Kidney glomerular epithelial cell (primary cell): ENCODE measurements at regions not wholly inside any gene's neighbourhood (a gene's known extent, or its start where the extent isn't known, plus 50 kb on each side); places are given as distances from the start of the nearest gene placed in this dataset.
A peak's percentile ranks its signal among the peaks of the same experiment; 100 is the strongest.
"Not testable (repeated sequence)": the region's sequence is repeated elsewhere in the genome, so short reads cannot be mapped to it uniquely, and the experiment has no call there.

Source experiments
- DNase-seq: peaks from one replicate; lab custom pipeline; 2025; lab: John Stamatoyannopoulos, UW

DNA sequence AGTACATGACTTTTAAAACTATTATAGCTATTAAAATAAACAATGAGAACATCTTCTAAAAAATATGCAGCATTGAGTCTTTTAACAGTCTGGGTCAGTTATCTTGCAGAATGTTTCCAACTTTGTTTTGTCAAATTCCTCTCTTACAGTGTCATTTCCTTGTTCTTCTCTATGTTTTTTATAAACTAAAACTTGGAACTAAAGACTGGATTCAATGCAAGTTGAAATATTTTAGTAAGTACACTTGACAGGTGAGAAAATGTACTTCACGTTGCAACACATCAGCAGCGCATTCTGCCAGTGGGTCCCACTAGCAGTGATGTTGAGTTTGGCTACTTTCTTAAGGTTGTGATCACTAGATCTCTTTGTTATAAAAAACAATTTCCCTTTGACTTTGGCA is 1407.6 kb upstream of the RAG2 start:
- peak; percentile 8 for DNase-seq

DNA sequence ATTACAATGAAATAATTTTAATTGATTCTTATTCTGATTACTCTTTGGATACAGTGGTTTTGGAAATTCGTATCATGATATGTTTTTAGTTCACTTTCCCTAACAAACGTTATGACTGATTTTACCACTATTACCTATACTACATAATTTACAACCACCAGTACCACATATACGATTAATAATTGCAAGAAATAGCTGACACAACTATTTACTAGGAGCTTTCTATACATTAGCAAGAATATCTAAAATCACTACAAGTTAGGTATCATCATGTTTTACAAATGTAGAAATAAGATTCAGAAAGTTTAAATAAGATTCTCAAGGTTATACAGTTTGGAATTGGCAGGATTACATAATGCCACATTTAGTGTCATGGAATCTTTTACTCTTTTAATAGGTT is 1401.1 kb upstream of the RAG2 start:
- no peak for DNase-seq

DNA sequence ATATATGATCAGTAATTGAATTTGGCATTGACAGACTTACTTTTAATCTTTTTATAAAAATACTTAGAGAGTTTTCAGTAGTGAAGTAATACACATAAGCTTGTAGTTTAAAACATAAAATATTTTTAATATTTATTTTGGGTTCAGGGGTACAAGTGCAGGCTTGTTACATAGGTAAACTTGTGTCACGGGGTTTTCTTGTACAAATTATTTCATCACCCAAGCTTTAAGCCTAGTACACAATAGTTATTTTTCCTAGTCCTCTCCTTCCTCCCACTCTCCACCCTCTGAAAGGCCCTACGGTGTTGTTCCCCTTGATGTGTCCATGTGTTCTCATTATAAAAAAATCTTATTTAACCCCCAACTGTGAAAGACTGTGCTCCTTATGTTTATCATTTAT is 1397.8 kb upstream of the RAG2 start:
- DNase-seq, result no peak

DNA sequence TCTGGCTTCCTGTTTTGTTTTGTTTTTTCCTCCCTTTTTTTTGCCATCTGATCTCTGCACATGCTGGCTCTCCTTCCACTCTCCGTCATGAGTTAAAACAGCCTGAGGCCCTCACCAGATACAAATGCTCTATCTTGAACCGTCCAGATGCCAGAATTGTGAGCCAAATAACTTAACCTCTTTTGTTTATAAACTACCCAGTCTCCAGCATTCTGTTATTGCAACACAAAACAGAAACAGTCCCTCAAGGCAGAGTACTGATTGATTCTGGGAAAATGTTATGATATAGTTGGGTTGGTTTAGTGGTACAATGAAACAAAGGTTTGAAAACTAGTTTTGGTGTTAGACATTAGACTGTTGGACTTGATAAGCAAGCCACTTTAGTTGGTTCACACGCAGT is 1390.0 kb upstream of the RAG2 start:
- no peak for DNase-seq

DNA sequence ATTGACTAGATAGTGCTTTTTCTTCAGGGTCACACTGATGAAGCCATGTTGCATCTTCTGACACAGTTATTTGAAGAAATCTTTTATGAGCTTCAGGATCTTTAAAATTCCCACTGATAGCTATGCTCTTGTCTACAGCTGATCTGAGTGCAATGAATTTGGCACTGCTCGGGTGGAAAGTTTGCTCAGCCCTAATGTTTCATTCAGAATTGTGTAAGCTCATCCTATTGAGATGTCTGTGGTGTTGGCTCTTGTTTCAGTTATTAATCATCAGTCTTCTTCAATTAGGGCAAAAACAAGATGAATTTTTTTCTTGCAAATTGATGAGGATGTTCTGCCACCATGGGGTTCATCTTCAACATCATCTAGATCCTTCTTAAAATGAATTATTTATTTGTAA is 1387.0 kb upstream of the RAG2 start:
- no peak for DNase-seq

DNA sequence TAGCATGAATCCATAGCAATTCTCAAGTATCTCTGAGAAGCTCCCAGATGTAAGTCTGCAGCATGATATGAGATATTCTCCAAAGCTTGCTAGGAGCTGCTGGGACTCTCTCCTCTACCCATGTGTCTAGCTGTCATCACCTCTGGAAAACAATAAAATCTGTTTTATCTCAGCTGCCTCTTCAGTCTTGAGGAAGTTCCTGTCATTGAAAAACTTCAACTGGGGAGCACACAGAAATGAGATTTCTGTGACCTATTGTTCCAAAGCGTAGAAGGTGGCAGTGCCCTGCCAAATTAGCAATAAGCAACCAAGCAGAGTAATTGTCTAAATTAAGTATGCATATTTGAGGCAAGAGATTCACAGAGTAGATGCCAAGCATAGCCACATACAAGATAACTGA is 1380.6 kb upstream of the RAG2 start:
- no peak for DNase-seq

DNA sequence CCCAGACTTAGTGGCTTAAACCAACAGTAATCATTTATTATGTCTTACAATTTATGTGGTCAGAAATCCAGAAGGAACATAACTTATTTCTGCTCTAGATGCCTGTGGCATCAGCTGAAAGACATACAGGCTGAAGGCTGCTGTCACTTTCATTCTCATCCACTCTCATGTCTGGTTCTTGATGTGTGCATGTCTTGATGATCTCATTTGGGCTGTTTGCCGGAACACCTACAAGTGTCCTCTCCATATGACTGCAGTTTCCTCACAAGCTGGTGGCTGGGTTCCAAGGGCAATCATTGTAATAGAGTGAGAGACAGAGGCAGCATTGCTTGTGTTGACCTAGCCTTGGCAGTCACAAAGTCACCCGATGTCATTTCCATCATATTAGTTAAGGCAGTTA is 1375.9 kb upstream of the RAG2 start:
- DNase-seq, result peak; percentile 37

DNA sequence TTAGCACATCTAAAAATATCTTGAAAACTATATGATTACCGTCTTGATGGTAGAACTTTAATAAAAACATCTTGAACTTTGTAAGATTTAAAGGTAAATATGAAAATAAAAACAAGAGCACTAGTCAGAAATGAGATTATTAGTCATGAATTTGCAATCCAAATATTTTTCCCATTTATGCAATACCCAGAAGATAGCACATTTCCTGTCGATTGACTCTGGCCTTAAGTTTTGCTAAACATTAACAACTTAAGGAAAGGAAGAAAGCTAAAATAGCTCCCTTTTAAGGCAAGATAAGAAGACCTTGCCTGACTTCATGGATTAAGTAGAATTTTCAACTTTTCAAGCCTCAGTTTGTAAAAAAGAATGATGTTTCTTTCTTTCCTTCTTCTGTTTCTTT is 1374.7 kb upstream of the RAG2 start:
- DNase-seq, result peak; percentile 53

DNA sequence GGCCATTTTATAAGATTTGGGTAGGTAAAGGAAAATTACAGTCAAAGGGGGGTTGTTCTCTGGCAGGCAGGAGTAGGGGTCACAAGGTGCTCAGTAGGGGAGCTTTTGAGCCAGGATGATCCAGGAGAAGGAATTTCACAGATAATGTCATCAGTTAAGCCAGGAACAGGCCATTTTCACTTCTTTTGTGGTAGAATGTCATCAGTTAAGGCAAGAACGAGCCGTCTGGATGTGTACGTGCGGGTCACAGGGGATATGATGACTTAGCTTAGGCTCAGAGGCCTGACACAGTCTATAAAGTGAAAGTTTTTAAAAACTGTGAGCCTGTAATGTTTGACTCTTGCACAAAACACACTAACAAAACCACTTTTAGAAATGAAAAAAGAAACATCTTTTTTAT is 1371.3 kb upstream of the RAG2 start:
- not testable (repeated sequence) for DNase-seq

DNA sequence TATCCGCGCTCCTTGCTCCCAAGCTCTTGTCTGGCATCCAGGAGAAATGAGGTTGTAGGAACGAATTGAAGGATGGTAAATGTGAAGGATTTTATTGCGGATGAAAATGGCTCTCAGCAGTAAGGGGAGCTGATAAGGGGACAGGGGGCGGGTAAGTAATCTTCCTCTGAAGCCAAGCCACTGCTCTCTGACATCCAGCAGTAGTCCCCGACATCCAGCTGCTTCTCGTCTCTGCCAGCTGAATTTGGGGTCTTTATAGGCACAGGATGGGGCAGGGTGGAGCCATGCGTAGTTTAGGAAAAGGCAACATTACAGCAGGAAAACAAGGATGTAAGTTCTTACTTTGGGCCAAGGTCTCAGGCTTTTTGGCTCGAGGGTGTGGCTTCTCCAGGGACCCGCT is 1370.1 kb upstream of the RAG2 start:
- DNase-seq, result no peak

DNA sequence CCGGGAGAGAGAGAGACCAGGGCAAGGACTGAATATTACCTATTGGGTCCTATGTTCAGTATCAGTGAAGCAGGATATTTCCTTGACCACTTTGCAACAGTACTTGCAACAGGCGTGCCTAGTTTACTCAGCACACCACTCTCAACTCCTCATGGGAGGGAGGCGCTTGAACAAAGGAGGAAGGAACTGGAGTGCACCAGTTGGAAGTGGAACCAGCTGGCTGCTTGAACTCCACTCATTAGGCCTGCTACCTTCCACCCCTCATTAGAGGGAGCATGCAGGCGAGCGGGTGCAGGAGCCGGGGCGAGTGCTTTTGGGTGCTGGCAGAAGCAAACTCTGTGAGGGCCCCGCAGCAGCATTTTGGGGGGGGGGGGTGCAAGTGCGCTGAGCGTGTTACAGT is 1369.6 kb upstream of the RAG2 start:
- DNase-seq, result no peak

DNA sequence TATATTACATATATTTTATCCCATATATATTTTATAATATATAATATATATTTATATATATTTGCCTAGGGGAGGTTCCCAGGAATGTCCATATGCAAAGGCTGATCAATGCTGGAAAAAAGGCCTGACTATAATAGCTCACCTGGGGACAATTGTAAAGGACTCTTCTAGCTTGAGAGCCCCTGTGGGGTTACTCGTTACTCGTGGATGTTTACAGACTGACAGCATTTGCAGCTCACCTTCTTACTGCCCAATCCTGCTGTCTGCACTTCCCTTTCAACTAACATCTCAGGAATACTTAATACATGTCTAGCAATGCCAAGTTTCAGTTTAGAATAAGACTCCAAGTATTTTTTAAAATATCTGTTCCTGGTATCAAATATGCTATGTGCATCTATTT is 1365.4 kb upstream of the RAG2 start:
- DNase-seq, result no peak

DNA sequence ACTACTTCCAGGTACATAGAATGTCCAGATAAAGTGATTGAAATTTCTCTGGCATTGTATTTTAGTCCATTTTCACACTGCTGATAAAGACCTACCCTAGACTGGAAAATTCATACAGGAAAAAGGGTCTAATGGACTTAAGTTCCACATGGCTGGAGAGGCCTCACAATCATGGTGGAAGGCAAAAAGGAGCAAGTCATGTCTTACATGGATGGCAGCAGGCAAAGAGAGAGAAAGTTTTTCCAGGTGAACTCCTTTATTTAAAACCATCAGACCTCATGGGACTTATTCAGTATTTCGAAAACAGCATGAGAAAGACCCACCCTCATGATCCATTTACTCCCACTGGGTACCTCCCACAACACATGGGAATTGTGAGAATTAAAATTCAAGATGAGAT is 1359.7 kb upstream of the RAG2 start:
- DNase-seq, result no peak

DNA sequence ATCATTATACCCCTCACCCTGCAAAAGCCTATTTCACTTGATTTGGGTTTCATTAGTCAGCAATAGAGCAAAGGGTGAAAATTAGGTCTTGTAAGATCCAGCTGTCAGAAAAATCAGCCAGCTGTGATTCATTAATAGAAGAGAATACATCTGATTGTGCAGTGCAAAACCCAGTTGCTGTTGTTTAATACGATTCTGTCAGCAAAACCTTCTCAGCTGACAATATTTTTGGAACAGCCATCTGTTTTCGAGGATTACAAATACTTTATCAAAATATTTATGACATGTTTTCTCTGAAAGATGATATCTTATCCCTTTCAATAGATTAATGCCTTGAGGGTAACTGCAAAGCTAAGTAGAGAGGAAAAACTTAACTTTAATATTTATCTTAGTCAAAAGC is 1354.0 kb upstream of the RAG2 start:
- DNase-seq, result no peak

DNA sequence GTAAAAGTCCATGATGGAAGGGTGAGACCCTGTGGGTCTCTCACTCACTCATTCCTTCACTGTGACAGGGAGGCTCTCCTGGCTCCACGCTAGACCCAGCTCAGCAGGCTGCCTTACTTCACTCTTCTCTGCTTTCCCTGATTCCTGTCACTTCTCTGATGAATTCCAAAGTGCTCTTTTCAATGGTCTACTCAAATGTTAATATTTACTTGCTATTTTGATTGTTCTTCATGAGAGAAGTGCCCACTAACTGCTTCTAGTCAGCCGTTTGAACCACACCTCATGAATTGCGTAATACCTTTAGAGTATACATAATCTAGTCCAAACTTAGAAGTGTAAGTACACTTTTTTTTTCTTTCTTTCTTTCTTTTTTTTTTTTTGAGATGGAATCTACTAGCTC is 1350.2 kb upstream of the RAG2 start:
- DNase-seq, result no peak

DNA sequence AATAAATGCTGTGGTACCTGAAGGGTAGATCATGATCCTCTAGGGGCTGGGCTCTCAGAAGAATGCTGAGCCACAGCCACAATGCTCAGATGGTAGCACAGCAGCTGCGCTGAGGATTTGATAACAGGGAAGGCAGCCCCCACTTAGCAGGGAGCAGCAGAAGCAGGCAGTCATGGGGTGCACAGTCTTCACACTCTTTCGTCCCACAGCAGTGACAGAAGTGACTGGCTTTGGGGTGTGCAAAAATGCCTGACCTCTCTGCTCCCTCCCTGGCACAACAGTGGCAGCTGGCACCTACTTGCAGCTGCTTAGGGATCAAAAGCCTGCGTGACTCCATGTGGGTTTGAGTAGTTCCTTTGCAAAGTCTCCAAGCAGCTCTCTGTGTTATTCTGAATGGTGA is 1349.8 kb upstream of the RAG2 start:
- DNase-seq, result no peak

DNA sequence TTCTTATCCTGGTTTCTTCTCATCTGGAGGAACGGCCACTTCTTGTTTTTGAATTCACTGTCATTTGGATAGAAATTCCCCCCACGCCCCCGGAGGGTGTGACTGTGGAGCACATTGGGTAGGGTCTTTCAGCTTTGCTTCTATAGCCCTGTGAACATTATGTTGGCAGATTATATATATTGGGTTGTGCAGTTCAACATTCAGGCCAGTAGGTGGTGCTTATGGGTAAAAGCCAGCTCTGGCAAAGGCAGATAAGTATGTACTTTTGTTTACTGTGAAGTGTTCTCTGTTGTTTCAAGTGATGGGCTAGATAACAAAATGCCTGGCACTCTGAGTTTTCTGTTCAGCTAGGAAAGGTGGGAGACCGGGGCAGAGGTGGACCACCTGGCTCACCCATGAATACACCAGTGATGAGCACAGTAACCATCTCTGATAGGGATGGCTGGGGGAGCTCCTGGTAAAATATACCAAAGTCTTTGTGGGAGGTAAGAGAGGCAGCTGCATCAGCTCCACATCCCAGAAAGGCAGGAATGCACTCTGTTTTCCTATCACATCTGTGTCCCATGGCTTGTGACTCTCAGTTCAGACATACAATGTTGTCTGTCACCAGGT is 1348.2 kb upstream of the RAG2 start:
- DNase-seq, result peak; percentile 54

DNA sequence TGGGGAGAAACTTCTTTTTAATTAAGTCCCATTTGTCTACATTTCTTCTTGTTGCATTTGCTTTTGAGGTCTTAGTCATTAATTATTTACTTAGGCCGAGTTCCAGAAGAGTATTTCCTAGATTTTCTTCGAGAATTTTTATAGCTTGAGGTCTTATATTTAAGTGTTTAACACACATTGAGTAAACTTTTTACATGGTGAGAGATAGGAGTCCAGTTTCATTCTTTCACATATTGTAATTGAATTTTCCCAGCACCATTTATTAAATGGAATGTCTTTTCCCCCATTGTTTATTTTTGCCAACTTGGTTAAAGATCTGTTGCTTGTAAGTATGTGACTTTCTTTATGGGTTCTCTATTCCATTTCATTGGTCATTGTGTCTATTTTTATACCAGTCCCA is 1344.0 kb upstream of the RAG2 start:
- DNase-seq, result no peak

DNA sequence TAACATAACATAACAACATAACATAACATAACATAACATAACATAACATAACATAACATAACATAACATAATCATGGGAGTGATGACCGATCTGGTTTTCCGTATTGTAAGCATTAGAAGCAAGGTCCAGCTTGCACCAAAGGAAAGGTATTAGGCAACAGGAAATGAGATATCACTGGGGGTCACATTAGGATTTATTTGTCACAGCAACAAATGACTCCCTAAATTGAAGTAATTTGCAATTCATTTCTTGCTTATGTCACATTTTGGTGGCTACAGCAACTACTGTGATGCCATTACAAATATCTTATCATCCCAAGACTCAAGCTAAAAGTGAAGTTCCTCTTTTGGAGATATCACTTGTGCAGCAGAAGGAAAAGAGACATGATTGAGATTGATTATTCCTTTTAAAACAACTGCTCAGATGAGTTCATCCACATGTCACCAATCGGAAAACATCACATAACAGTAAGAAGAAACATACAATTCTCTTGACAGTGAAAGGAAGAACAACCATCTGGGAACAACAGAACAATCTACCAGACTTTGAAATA is 1331.1 kb upstream of the RAG2 start:
- DNase-seq, result no peak

DNA sequence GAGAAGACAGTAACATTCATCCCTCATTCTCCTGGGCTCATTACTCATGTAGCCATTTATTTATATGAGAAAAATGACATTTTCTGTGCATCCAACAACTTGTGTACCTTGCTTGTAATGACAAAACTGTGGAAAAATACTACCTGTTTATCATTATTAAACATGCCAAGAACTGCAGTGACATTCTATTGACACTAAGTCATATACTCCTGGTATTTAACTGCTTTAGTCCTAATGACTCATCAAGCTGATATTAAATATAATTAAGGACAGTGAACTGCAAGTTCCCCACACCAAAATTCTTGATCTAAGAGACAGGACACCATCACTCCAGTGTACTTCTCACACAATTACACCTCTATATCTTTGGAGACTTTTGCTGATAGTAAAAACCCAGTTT is 1328.7 kb upstream of the RAG2 start:
- no peak for DNase-seq

DNA sequence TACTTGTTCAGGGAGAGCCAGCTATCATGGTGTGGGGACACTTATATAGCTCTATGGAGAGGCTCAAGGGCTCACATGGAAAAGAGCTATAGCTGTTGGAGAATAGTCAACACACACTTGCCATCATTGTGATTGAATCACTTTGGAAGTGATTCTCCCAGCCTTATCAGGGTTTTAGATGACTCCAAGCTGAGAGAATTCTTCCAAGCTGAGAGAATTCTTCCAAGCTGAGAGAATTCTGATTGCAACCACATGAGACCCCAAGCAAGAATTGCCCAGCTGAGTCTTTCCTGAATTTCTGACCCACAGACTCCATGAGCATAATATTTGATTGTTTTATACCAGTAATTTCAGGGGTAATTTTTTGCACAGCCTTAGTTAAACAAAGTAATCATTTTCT is 1318.3 kb upstream of the RAG2 start:
- no peak for DNase-seq

DNA sequence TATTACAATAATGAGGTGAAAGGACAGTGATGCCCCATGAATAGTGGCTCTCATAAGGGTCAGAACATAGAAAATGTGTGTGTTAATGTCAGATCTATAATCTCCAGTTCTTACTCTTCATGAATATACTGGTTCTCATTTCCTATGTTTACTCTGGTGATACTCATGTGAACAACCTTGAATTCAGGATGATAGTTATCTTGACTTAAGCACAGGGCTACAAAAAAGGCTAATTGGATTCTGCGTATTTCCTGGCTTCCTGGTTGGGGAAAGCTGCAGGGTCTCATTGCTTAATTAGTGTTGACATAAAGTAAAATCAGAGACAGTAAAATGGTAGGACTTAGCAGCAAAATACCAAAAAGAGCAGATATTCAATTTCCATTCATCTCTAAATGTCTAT is 1316.8 kb upstream of the RAG2 start:
- no peak for DNase-seq

DNA sequence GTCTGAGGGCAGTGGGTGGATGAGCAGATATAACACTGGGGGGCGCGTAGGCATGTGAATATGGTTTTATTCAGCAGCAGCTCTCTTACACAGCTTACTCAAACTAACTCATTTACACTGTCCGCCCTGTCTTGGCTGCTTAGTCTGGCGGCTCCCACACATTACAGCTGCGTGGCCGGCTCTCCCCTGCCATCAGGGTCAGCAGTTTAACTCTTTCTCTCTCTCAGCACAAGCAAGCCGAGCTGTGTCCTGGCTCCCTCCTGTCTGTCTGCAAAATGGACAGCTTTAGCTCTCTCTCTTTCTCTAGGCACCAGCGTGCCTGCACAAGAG is 1310.1 kb upstream of the RAG2 start:
- DNase-seq, result no peak

DNA sequence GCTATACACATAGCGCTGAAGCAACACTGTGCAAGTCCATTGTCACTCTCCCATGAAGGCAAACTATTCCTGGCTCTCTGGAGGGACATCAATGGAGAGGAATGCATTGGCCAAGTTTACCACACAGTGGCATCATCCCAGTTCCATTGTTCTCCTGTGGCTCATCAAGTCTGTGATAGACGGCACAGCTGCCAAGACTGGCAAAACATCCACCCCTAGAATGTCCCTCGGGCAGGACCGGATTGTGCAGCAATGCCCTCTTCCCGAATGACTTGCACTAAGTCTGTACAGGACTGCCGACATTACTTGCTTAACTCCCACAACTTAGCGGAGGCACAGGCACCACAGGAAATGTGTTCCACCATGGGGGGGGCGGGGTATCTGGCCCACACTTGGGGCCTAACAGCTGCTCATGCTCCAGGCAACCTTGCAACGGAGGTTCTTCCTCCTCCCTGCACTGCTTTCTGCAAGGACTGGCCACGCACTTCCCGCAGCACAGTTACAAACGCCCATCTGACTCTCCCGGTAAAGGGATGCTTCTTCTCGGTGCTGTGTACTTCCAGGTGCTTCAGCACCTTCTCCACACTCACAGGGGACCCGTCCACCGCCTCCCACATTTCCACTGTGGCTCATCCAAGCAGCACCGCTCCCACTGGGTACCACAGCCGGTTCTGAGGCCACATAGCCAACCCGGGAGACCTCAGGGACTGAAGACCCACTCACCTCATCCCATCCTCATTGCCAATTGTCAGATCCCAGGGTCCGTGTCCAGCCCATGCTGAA is 1309.6 kb upstream of the RAG2 start:
- DNase-seq, result no peak
